ENCODE measurements at regions not wholly inside any gene's neighbourhood (a gene's known extent, or its start where the extent isn't known, plus 50 kb on each side); places are given as distances from the start of the nearest gene placed in this dataset.

- no peak overlapping the region for H3K27ac ChIP-seq
These were observed 69.4 kb upstream of the SHH start for GRCh38 chr7:155881471-155882350.

GRCh38 chr7:155880721-155881120, 68.5 kb upstream of the SHH start:
- Histone ChIP-seq H3K4me1 (no peaks in the 10 kb centered on the region), H3K27ac (no peak overlapping the region), H3K9me3 (no peaks in the 10 kb centered on the region), H3K4me3 (no peak overlapping the region), H3K27me3 (no peaks in the 10 kb centered on the region), H3K36me3 (no peaks in the 10 kb centered on the region)
- no peak for TF ChIP-seq CTCF (IDR thresholded peaks at IDR 0.05 in 4 of 5, conservative IDR thresholded peaks at IDR 0.05 in 1 of 5)
- TF ChIP-seq POLR2A (IDR thresholded peaks at IDR 0.05): no peak
- in situ Hi-C loops (cut with MboI; ENCODE audit: low sequenced_read_pairs in 4 of 4): no loop called here
- ATAC-seq: no peak
- DNase-seq: no peak
- intact Hi-C loops (cut with DNase I; ENCODE audit: low total_unique reads): no loop called here

More at GRCh38 chr7:155881471-155882350, 69.4 kb upstream of the SHH start:
- no peak for TF ChIP-seq POLR2A (IDR thresholded peaks at IDR 0.05)
- TF ChIP-seq CTCF (IDR thresholded peaks at IDR 0.05 in 4 of 5, conservative IDR thresholded peaks at IDR 0.05 in 1 of 5): no peak
- no peak overlapping the region for H3K4me3 ChIP-seq
- no peaks in the 10 kb centered on the region for H3K36me3 ChIP-seq
- ATAC-seq (no peak), DNase-seq (no peak)
- intact Hi-C loops (cut with DNase I; ENCODE audit: low total_unique reads): no loop called here
- no peaks in the 10 kb centered on the region for H3K27me3 ChIP-seq
- in situ Hi-C loops (cut with MboI; ENCODE audit: low sequenced_read_pairs in 4 of 4): no loop called here
- H3K9me3 ChIP-seq: no peaks in the 10 kb centered on the region
- no peaks in the 10 kb centered on the region for H3K4me1 ChIP-seq

GRCh38 chr7:155879592-155879991, 67.3 kb upstream of the SHH start:
- intact Hi-C loops (cut with DNase I; ENCODE audit: low total_unique reads) (no loop called here), in situ Hi-C loops (cut with MboI; ENCODE audit: low sequenced_read_pairs in 4 of 4) (no loop called here)
- no peak for DNase-seq
- no peaks in the 10 kb centered on the region for H3K9me3 ChIP-seq
- TF ChIP-seq POLR2A (IDR thresholded peaks at IDR 0.05) (no peak), CTCF (IDR thresholded peaks at IDR 0.05 in 4 of 5, conservative IDR thresholded peaks at IDR 0.05 in 1 of 5) (no peak)
- no peaks in the 10 kb centered on the region for H3K4me1 ChIP-seq
- no peak overlapping the region for H3K27ac ChIP-seq
- no peaks in the 10 kb centered on the region for H3K27me3 ChIP-seq
- no peak overlapping the region for H3K4me3 ChIP-seq
- no peaks in the 10 kb centered on the region for H3K36me3 ChIP-seq
- no peak for ATAC-seq

GRCh38 chr7:155878674-155879073, 66.4 kb upstream of the SHH start:
- H3K9me3 ChIP-seq: no peaks in the 10 kb centered on the region
- no peaks in the 10 kb centered on the region for H3K27me3 ChIP-seq
- DNase-seq (no peak), ATAC-seq (no peak)
- no peak overlapping the region for H3K4me3 ChIP-seq
- H3K27ac ChIP-seq: no peak overlapping the region
- in situ Hi-C loops (cut with MboI; ENCODE audit: low sequenced_read_pairs in 4 of 4) (no loop called here), intact Hi-C loops (cut with DNase I; ENCODE audit: low total_unique reads) (no loop called here)
- H3K36me3 ChIP-seq: no peaks in the 10 kb centered on the region
- no peaks in the 10 kb centered on the region for H3K4me1 ChIP-seq
- no peak for TF ChIP-seq CTCF (IDR thresholded peaks at IDR 0.05 in 4 of 5, conservative IDR thresholded peaks at IDR 0.05 in 1 of 5)
- no peak for TF ChIP-seq POLR2A (IDR thresholded peaks at IDR 0.05)

Measured in gastrocnemius medialis (tissue), 4 donors.